Esophagus squamous epithelium (tissue), 5 donors: ENCODE measurements at regions not wholly inside any gene's neighbourhood (a gene's known extent, or its start where the extent isn't known, plus 50 kb on each side); places are given as distances from the start of the nearest gene placed in this dataset.

Source experiments
- DNase-seq: peaks from one replicate; lab custom pipeline; 2025; lab: John Stamatoyannopoulos, UW
- H3K27ac ChIP-seq, 4 donors: fragments of 200-600 bp; sonication (generic); one replicate each; pipeline ENCODE4 v1.5.1; 2016 to 2019; ENCODE audit warnings: mild to moderate bottlenecking in 1 of 4
- H3K27me3 ChIP-seq, 4 donors: fragments of 200-600 bp; sonication (generic); 1 replicate in 3 of 4; 2 replicates in 1 of 4; pipeline versions ENCODE4 v1.5.1 to v1.6.0; 2017 to 2021; ENCODE audit warnings: antibody characterized with exemption in 1 of 4
- H3K36me3 ChIP-seq, 3 donors: fragments of 200-600 bp; sonication (generic); one replicate each; pipeline ENCODE4 v1.5.1; 2016 to 2019
- H3K4me1 ChIP-seq, 3 donors: fragments of 200-600 bp; sonication (generic); one replicate each; pipeline ENCODE4 v1.5.1; 2017 to 2019
- H3K4me3 ChIP-seq, 4 donors: fragments of 200-600 bp; sonication (generic); 1 replicate in 3 of 4; 2 replicates in 1 of 4; pipeline ENCODE4 v1.5.1; 2016 to 2019; ENCODE audit warnings: mild to moderate bottlenecking in 2 of 4, moderate library complexity in 1 of 4
- H3K9me3 ChIP-seq, 3 donors: fragments of 200-600 bp; sonication (generic); one replicate each; pipeline ENCODE4 v1.5.1; 2016 to 2019
- CTCF ChIP-seq, 6 experiments: fragments of 450-650 bp in 4 of 6; fragments of 200-600 bp in 2 of 6; sonication (generic) in 2 of 6; IDR thresholded peaks; one replicate each; pipeline ENCODE4 v1.5.1; 2016 to 2019; ENCODE audit warnings: antibody characterized with exemption in 6 of 6, mild to moderate bottlenecking in 4 of 6, moderate library complexity in 4 of 6
- POLR2A ChIP-seq, 4 donors: fragments of 450-650 bp; IDR thresholded peaks; one replicate each; pipeline ENCODE4 v1.6.1; 2017; ENCODE audit warnings: antibody characterized with exemption in 4 of 4, mild to moderate bottlenecking in 4 of 4, moderate library complexity in 3 of 4
- WGBS, 2 donors: methylation state at CpG; one replicate each; pipeline ENCODE4 v1.1.5; 2018; 5-methylcytosine and 5-hydroxymethylcytosine counted together
- intact Hi-C: fragments of 100-400 bp; cut with DNase I; formaldehyde crosslinking; loops from one replicate; pipeline ENCODE4 v1.15.0; 2022
- donor health status: DM: yes; HTN: yes; CAD: no.

- intact Hi-C loops = no loop called here
- no peak for TF ChIP-seq POLR2A (IDR thresholded peaks at IDR 0.05)
- no peak for TF ChIP-seq CTCF (IDR thresholded peaks at IDR 0.05)
- DNase-seq = no peak
- Histone ChIP-seq H3K27me3 (peaks cover 0 to 1% (median 0%) of the 10 kb centered on the region in 4 donors), H3K9me3 (no peaks in the 10 kb centered on the region), H3K4me1 (peaks cover 16 to 30% (median 24%) of the 10 kb centered on the region in 3 donors), H3K36me3 (no peaks in the 10 kb centered on the region), H3K27ac (peak overlapping the region; percentile 71 to 84 (median 76)), H3K4me3 (no peak overlapping the region)
- 54 to 64% methylated on average over 6 of the region's 6 CpGs for WGBS, 2 donors
Observed at GRCh38 chr13:30141775-30142485, 165.4 kb downstream of the KATNAL1 start.

DNA sequence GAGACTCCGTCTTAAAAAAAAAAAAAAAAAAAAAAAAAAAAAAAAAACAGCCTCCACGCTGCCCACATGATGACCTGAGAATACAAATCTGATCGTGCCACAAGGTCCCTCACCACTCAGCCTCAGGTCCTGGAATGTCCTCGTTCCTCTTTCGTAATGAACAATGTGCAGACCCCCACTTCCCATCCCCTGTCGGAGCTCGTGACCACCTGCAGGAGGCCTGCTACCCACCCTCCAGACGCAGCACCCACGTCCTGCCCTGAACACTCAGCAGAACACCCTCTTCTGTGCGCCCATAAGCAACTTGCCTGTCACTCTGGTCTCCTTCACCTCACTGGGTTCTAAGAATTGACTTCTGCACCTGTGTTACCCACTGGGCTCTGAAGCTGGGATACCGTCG is 166.4 kb downstream of the KATNAL1 start:
- 89 to 92% methylated on average over 11 to 12 of the region's 12 CpGs for WGBS, 2 donors
- TF ChIP-seq POLR2A (IDR thresholded peaks at IDR 0.05) (no peak), CTCF (IDR thresholded peaks at IDR 0.05) (no peak)

DNA sequence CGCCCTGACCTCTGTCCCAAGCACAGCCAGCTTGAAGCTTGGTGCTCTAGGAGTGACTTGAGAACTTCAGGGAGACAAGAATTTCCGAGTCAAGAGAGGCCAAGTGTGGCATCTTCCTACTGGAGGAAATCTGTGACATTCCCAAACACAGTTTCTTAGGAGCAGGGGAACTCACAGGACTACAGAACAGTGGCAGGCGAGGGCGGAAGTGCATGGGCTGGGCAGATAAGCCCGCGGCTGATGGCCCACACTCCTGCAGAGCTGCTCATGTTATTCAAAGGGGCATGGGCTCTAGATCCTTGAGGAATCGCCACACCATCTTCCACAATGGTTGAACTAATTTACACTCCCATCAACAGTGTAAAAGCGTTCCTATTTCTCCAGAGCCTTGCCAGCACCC is 168.8 kb downstream of the KATNAL1 start:
- Histone ChIP-seq H3K36me3 (no peaks in the 10 kb centered on the region), H3K27ac (no peak overlapping the region), H3K4me1 (peaks cover 16 to 33% (median 18%) of the 10 kb centered on the region in 3 donors), H3K27me3 (peaks cover 0 to 4% (median 0%) of the 10 kb centered on the region in 4 donors), H3K9me3 (no peaks in the 10 kb centered on the region), H3K4me3 (no peak overlapping the region)
- no peak for TF ChIP-seq POLR2A (IDR thresholded peaks at IDR 0.05)
- TF ChIP-seq CTCF (IDR thresholded peaks at IDR 0.05) = no peak
- intact Hi-C loops = loop anchor here (10.0 kb wide), 3 partner anchors 196 to 666 kb away; no protein-coding TSS in a partner anchor
- WGBS, 2 donors = 82 to 87% methylated on average over 7 to 8 of the region's 8 CpGs
- no peak for DNase-seq

More for the DNA sequence above, 166.4 kb downstream of the KATNAL1 start:
- no peak overlapping the region for H3K4me3 ChIP-seq
- intact Hi-C loops = no loop called here
- H3K9me3 ChIP-seq = no peaks in the 10 kb centered on the region
- H3K4me1 ChIP-seq = peaks cover 16 to 30% (median 24%) of the 10 kb centered on the region in 3 donors
- H3K36me3 ChIP-seq = no peaks in the 10 kb centered on the region
- no peak overlapping the region for H3K27ac ChIP-seq
- peaks cover 0 to 4% (median 0%) of the 10 kb centered on the region in 4 donors for H3K27me3 ChIP-seq
- DNase-seq = no peak

DNA sequence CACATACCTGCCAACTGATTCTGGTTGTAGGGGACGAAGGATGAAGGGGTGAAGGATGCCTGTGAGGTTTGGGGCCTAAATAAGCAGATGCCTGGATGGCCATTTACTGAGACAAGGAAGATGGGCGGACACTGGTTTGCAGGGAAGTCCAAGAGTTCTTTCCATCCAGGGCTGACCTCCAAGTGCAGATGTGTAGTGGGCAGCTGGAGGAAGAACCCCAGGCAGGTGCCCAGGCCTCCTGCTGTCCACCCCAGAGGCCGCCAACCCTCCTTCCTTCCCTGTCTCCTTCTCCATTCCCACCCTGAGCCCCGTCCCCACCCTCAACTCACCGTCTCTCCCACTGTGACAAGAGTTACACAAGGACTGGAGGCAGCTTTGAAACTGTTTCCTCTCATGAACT is 171.5 kb downstream of the KATNAL1 start:
- intact Hi-C loops = loop anchor here (10.0 kb wide), 3 partner anchors 199 to 669 kb away; no protein-coding TSS in a partner anchor
- Histone ChIP-seq H3K27me3 (peaks cover 0 to 4% (median 0%) of the 10 kb centered on the region in 4 donors), H3K4me1 (peaks cover 0 to 24% (median 5%) of the 10 kb centered on the region in 3 donors), H3K4me3 (no peak overlapping the region), H3K9me3 (no peaks in the 10 kb centered on the region), H3K36me3 (no peaks in the 10 kb centered on the region), H3K27ac (no peak overlapping the region)
- 86 to 93% methylated on average over 4 to 5 of the region's 5 CpGs for WGBS, 2 donors
- no peak for TF ChIP-seq CTCF (IDR thresholded peaks at IDR 0.05)
- TF ChIP-seq POLR2A (IDR thresholded peaks at IDR 0.05) = no peak
- no peak for DNase-seq

DNA sequence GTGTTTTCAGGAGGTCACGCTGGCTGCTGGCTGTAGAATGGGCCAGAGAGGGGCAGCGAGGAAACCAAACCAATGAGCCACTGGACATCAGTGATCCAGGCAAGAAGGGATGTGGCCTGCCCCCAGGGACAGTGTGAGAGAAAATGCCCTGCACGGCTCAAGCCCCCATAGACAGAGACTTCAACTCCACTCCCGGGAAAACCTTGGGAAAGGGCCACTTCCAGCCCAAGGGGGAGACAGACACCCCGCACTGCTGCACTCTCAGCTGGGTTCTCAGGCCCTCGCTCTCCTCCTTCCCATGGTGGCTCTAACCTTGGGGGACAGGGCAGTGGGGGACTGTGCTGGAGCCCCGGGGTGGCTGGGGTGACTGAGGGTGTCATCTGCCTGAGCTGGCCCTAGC is 172.0 kb downstream of the KATNAL1 start:
- no peak for TF ChIP-seq POLR2A (IDR thresholded peaks at IDR 0.05)
- TF ChIP-seq CTCF (IDR thresholded peaks at IDR 0.05) = no peak
- no peaks in the 10 kb centered on the region for H3K9me3 ChIP-seq
- intact Hi-C loops = loop anchor here (10.0 kb wide), 3 partner anchors 199 to 669 kb away; no protein-coding TSS in a partner anchor
- no peaks in the 10 kb centered on the region for H3K36me3 ChIP-seq
- H3K4me3 ChIP-seq = no peak overlapping the region
- DNase-seq = no peak
- peaks cover 0 to 4% (median 0%) of the 10 kb centered on the region in 4 donors for H3K27me3 ChIP-seq
- H3K4me1 ChIP-seq = peaks cover 0 to 24% (median 5%) of the 10 kb centered on the region in 3 donors
- no peak overlapping the region for H3K27ac ChIP-seq
- 86 to 100% methylated on average over 2 to 3 of the region's 7 CpGs for WGBS, 2 donors
